Epithelial cell of esophagus (primary cell): ENCODE measurements at regions not wholly inside any gene's neighbourhood (a gene's known extent, or its start where the extent isn't known, plus 50 kb on each side); places are given as distances from the start of the nearest gene placed in this dataset.
A peak's percentile ranks its signal among the peaks of the same experiment; 100 is the strongest.

ENCODE experiments used
- DNase-seq: peaks from one replicate; pipeline ENCODE4 v3.0.0; 2010; ENCODE audit warnings: low read depth
- H3K4me3 ChIP-seq: 2 replicates; pipeline ENCODE4 v1.5.1; 2011; ENCODE audit warnings: mild to moderate bottlenecking, low read length, control low read depth
- TF ChIP-seq, protein P1 (sequence below): IDR thresholded peaks from 2 replicates; pipeline ENCODE4 v1.5.1; 2011; ENCODE audit warnings: low read depth, mild to moderate bottlenecking, low read length, control low read depth, inconsistent platforms; ENCODE audit not compliant: insufficient read depth; ENCODE audit errors: missing control alignments

DNA sequence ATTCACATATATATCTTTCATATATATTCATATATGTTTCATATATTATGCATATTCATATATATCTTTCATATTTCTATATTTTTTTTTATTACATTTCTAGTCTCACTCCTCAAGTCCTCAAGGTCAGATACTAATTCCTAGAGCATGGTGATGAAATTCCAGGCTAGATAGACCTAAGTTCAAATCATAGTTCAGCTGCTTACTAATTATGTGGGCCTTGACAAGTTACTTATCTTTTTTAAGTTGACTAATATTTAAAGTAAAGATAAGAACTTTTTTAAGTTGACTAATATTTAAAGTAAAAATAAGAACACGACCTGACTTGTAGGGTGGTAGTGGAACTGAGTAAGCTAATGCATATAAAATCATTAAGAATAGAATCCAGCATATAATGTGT, 495.6 kb upstream of the MAN1A1 start:
- no peak overlapping the region for H3K4me3 ChIP-seq
- TF ChIP-seq, protein P1, sequence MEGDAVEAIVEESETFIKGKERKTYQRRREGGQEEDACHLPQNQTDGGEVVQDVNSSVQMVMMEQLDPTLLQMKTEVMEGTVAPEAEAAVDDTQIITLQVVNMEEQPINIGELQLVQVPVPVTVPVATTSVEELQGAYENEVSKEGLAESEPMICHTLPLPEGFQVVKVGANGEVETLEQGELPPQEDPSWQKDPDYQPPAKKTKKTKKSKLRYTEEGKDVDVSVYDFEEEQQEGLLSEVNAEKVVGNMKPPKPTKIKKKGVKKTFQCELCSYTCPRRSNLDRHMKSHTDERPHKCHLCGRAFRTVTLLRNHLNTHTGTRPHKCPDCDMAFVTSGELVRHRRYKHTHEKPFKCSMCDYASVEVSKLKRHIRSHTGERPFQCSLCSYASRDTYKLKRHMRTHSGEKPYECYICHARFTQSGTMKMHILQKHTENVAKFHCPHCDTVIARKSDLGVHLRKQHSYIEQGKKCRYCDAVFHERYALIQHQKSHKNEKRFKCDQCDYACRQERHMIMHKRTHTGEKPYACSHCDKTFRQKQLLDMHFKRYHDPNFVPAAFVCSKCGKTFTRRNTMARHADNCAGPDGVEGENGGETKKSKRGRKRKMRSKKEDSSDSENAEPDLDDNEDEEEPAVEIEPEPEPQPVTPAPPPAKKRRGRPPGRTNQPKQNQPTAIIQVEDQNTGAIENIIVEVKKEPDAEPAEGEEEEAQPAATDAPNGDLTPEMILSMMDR: no peak
- no peak for DNase-seq

DNA sequence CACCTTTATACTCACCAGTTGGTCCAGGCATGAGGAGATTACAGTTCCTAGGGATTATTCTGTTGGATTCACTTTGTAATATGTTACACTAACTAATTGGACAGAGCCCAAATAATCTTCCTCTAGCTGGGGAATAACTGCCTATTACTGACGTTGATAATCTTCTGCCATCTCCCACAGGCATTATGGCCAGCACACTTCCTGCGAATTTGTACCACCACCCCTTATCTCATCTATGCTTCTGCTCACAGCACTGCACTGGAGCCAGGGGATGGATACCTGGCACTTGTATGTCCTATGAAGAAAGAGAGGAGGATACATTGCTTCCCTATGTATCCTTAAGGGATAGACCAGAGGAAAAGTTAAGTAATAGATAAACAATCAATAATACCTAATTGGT, 494.8 kb upstream of the MAN1A1 start:
- TF ChIP-seq, protein P1: no peak
- no peak for DNase-seq
- H3K4me3 ChIP-seq: no peak overlapping the region

DNA sequence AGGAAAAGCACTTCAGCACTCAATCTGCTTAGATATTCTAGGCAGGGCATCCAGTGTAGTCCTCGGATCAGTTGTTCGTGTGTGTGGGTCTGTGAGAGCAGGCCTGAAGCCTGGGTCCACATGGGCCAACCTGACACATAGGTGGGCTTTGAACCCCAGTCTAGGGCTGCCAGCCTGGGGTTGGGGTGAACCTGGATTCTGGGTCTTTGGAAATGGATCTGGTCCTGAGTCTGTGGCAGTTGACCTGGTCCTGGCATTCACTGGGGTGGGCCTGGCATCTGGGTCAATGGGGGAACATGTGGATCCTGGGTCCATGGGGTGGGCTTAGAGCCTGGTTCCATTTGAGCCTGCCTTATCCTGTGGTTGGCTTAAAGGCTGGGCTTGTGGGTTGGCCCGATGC, 492.6 kb upstream of the MAN1A1 start:
- H3K4me3 ChIP-seq: no peak overlapping the region
- DNase-seq: no peak
- TF ChIP-seq, protein P1: no peak

DNA sequence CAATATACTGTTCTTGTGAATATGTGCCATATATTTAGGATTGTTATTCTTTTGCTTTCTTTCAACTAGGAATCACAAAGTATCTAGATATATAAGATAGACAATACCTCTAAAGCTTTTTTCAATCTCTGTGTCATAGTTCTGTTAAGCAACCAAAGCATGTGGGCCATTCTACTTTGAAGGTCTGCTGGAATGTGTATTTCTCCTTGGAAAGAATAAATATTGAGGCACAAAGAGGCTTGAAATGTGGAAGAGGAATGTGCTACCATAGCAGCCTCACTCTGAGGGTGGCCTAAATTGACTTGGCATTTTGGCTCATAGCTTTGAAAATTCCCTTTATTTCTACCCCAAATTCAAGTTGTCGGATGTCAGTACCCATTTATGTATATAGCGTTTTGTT, 488.5 kb upstream of the MAN1A1 start:
- DNase-seq: no peak
- no peak overlapping the region for H3K4me3 ChIP-seq
- TF ChIP-seq, protein P1: no peak

DNA sequence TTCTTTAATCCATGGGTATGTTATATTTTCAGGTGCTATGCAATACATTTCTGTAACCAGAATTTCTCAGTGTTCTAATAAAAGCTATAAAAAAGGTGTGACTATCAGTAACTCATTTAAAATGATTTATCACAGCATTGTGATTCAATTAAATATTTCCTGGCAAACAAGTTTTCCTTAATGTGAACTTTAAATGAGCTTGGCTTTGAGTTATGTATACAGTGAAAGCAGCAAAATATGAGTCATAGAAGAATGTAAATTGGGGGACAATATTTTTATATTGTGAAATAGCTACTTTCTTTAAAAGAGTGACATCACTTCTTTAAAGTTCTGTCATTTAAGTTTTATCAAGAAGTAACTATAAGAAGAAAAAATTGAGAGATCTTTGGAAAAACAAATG, 484.9 kb upstream of the MAN1A1 start:
- TF ChIP-seq, protein P1: no peak
- DNase-seq: peak; percentile 59
- H3K4me3 ChIP-seq: no peak overlapping the region

DNA sequence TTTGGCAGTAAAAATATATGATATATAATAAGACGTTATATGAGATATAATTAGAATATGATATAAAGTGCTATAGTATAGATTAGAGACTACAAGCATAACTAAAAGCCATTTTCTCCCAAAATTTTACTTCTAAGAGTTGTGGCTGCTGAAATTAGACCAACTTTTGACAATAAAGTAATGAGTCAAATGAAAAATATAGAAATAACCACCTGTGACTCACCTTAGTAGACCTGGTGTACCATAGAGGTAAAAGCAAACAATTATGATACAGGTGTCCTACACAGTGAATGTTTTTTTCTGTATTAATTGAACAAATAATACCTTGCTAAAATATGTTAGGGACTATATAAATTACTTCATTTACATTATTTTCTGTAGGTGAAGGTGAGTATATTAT, 482.9 kb upstream of the MAN1A1 start:
- TF ChIP-seq, protein P1: no peak
- H3K4me3 ChIP-seq: no peak overlapping the region
- peak; percentile 44 for DNase-seq

DNA sequence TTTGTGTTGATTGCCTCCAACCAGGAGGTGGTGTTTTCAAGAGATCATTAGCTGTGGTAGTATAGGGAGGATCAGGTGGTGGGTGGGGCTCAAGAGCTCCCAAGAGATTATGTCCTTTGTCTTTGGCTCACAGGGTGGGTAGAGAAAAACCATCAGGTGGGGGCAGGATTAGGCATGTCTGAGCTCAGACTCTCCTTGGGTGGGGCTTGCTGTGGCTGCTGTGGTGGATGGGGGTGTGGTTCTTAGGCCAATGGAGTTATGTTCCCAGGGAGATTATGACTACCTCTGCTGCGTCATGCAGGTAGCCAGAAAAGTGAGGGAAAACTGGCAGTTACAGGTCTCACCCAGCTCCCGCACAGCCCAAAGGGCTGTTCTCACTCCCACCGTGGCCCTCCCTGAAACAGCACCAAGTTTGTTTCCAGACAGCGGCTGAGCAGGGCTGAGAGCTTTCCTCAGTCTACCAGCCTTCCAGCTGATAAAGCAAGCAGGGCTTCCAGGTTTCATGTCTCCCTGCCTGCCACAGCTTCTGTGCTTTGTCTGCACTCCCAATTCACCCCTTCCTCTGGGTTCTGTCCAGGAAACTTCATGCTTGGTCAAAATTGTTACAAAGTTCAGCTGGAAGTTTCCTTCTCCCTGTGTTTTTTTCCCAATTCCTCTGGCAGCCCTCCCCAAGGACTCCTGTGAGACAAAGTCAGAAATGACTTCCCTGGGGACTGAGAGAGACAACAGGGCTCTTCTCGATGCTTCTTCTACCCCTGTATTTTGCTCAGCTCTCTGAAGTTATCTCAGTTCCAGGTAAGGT, 481.1 kb upstream of the MAN1A1 start:
- TF ChIP-seq, protein P1: no peak
- no peak overlapping the region for H3K4me3 ChIP-seq

More for the DNA sequence above, 481.1 kb upstream of the MAN1A1 start:
- DNase-seq: peak; percentile 98
